ENCODE measurements at regions not wholly inside any gene's neighbourhood (a gene's known extent, or its start where the extent isn't known, plus 50 kb on each side); places are given as distances from the start of the nearest gene placed in this dataset.
"Not testable (repeated sequence)": the region's sequence is repeated elsewhere in the genome, so short reads cannot be mapped to it uniquely, and the experiment has no call there.

- TF ChIP-seq CTCF (IDR thresholded peaks at IDR 0.05; ENCODE audit: extremely low read depth, missing control alignments): no peak
- no peak for DNase-seq (ENCODE audit: low spot score)
Measured at GRCh38 chr21:17390569-17390968, 122.3 kb upstream of the CXADR start.

- no peak for DNase-seq (ENCODE audit: low spot score)
- no peak for TF ChIP-seq CTCF (IDR thresholded peaks at IDR 0.05; ENCODE audit: extremely low read depth, missing control alignments)
Measured at GRCh38 chr21:17391811-17392340, 121.0 kb upstream of the CXADR start.

GRCh38 chr21:17393413-17393812 is 119.4 kb upstream of the CXADR start:
- no peak for TF ChIP-seq CTCF (IDR thresholded peaks at IDR 0.05; ENCODE audit: extremely low read depth, missing control alignments)
- no peak for DNase-seq (ENCODE audit: low spot score)

GRCh38 chr21:17396948-17397347 is 115.9 kb upstream of the CXADR start:
- no peak for DNase-seq (ENCODE audit: low spot score)

GRCh38 chr21:17397703-17398102 is 115.1 kb upstream of the CXADR start:
- TF ChIP-seq CTCF (IDR thresholded peaks at IDR 0.05; ENCODE audit: extremely low read depth, missing control alignments): no peak
- DNase-seq (ENCODE audit: low spot score): no peak

More at GRCh38 chr21:17396948-17397347, 115.9 kb upstream of the CXADR start:
- TF ChIP-seq CTCF (IDR thresholded peaks at IDR 0.05; ENCODE audit: extremely low read depth, missing control alignments): no peak

GRCh38 chr21:17398954-17399353 is 113.9 kb upstream of the CXADR start:
- not testable (repeated sequence) for DNase-seq (ENCODE audit: low spot score)

GRCh38 chr21:17402937-17403336 is 109.9 kb upstream of the CXADR start:
- DNase-seq (ENCODE audit: low spot score): no peak
- no peak for TF ChIP-seq CTCF (IDR thresholded peaks at IDR 0.05; ENCODE audit: extremely low read depth, missing control alignments)

- DNase-seq (ENCODE audit: low spot score): no peak
- no peak for TF ChIP-seq CTCF (IDR thresholded peaks at IDR 0.05; ENCODE audit: extremely low read depth, missing control alignments)
Measured at GRCh38 chr21:17406202-17406601, 106.6 kb upstream of the CXADR start.

Data from GM20000 (cell line).